ENCODE measurements at regions not wholly inside any gene's neighbourhood (a gene's known extent, or its start where the extent isn't known, plus 50 kb on each side); places are given as distances from the start of the nearest gene placed in this dataset.

DNA sequence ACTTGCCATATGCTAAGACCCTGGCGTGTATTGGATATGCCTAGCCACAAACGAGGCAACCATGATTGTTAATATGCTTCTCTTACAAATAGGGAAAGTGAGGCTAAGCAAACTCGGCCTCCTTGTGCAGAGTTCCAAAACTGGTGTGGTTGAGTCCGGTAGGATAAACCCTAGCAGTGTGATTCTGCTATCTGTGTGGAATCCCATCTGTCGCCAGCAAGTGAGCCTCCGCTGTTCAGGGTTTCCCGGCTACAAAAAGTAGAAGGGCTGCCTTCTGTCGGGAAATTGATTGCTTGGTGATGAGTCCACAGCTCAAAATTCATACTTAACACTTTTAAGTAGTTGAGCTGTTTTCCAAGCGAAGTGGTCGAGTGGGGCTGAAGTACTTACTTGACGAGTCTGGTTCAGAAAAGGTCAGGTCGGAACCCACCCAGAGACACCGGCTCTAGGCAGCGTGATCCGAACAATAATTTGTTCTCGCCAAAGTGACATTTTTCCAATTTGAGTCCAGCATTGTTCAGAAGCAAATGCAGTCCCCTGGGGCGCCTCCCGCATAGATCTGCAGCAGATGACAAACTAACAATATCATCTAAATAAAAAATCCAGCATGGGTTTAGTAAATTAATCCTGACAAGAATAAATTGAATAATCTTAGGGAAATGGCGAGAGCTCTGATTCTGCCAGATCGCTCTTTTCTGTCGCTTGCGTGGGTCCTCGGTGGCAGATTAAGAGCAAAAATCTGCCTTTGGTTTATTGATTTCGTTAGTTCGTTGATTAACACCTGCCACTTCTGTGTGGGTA, 686.7 kb upstream of the RBFOX1 start:
- no peaks in the 10 kb centered on the region for H3K79me1 ChIP-seq (ENCODE audit: low read depth in 1 of 2, low read length in 2 of 2)
- no TSS peak for BruUV-seq (replicated peaks)
- H3K23ac ChIP-seq (ENCODE audit: low read depth, low read length), result no peak overlapping the region
- no peak overlapping the region for H2AFZ ChIP-seq (replicated peaks; ENCODE audit: low read length, poor library complexity)
- H4K20me1 ChIP-seq (ENCODE audit: insufficient read depth, low read length), result no peaks in the 10 kb centered on the region
- DNase-seq (no peak), ATAC-seq (ENCODE audit: low read depth) (no peak)
- no peak overlapping the region for H4K5ac ChIP-seq (ENCODE audit: low read depth, low read length)
- no peaks in the 10 kb centered on the region; the same call in none of the 2 replicates for H3K9me3 ChIP-seq (ENCODE audit: control insufficient read depth, insufficient read depth, low read length)
- no peak overlapping the region for H4K8ac ChIP-seq (ENCODE audit: low read depth in 2 of 2, low read length in 2 of 2)
- H3K18ac ChIP-seq (ENCODE audit: low read depth, low read length), result no peak overlapping the region
- no peak overlapping the region for H2BK5ac ChIP-seq (ENCODE audit: low read depth, low read length, poor library complexity, severe bottlenecking)
- H3K4me3 ChIP-seq (ENCODE audit: insufficient read depth, low read depth, low read length), result no peak overlapping the region
- H3K14ac ChIP-seq (replicated peaks; ENCODE audit: low read depth, low read length), result no peak overlapping the region
- 30% methylated on average over 6 of the region's 25 CpGs; no CpG with 5 or more reads in 1 of the 2 experiments for WGBS, 2 experiments (ENCODE audit: extremely low coverage in 2 of 2, insufficient read length in 1 of 2)
- TF ChIP-seq, protein P1, sequence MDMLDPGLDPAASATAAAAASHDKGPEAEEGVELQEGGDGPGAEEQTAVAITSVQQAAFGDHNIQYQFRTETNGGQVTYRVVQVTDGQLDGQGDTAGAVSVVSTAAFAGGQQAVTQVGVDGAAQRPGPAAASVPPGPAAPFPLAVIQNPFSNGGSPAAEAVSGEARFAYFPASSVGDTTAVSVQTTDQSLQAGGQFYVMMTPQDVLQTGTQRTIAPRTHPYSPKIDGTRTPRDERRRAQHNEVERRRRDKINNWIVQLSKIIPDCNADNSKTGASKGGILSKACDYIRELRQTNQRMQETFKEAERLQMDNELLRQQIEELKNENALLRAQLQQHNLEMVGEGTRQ (IDR thresholded peaks at IDR 0.05; ENCODE audit: low read depth, low read length), result no peak
- TF ChIP-seq CEBPB (IDR thresholded peaks at IDR 0.05; ENCODE audit: low read depth, low read length) (no peak), CHD1 (IDR thresholded peaks at IDR 0.05; ENCODE audit: low read depth, low read length) (no peak), MXI1 (IDR thresholded peaks at IDR 0.05; ENCODE audit: borderline replicate concordance, low read depth, low read length) (no peak), MAZ (IDR thresholded peaks at IDR 0.05; ENCODE audit: borderline replicate concordance, low read depth, low read length) (no peak), SMC3 (IDR thresholded peaks at IDR 0.05; ENCODE audit: low read depth, low read length) (no peak), FOS (IDR thresholded peaks at IDR 0.05; ENCODE audit: low read depth, low read length) (no peak), MAFK (IDR thresholded peaks at IDR 0.05; ENCODE audit: low read depth, low read length) (no peak), BHLHE40 (IDR thresholded peaks at IDR 0.05; ENCODE audit: low read depth, low read length) (no peak), NFE2L2 (IDR thresholded peaks at IDR 0.05; ENCODE audit: low read depth, low read length) (no peak), RAD21 (IDR thresholded peaks at IDR 0.05; ENCODE audit: low read length) (no peak), CTCF (conservative IDR thresholded peaks at IDR 0.05; ENCODE audit: low read depth, low read length) (no peak), RFX5 (IDR thresholded peaks at IDR 0.05; ENCODE audit: low read depth, low read length) (no peak)
- H2BK15ac ChIP-seq (ENCODE audit: low read depth, low read length), result no peak overlapping the region
- H2AK9ac ChIP-seq (replicated peaks; ENCODE audit: low read depth, low read length, poor library complexity), result no peak overlapping the region
- no peak overlapping the region for H3K4ac ChIP-seq (ENCODE audit: low read depth, low read length)
- H4K91ac ChIP-seq (ENCODE audit: insufficient read depth, low read depth, low read length), result no peak overlapping the region
- intact Hi-C loops (cut with micrococcal nuclease) (loop anchor here (10.0 kb wide), 1 partner anchor 1551 kb away; the partner anchor contains the start of gene EEF2KMT), dilution Hi-C loops (cut with HindIII; ENCODE audit: low sequenced_read_pairs, unreplicated experiment) (no loop called here), in situ Hi-C loops (cut with MboI; ENCODE audit: low sequenced_read_pairs) (loop anchor here (10.0 kb wide), 1 partner anchor 1411 kb away; no protein-coding TSS in a partner anchor)
- H3K56ac ChIP-seq (ENCODE audit: extremely low read depth, insufficient read depth, low read length), result no peak overlapping the region
- no peak overlapping the region for H2BK20ac ChIP-seq (ENCODE audit: low read depth, low read length)
- H2AK5ac ChIP-seq (ENCODE audit: low read depth, low read length), result no peak overlapping the region
- ChIA-PET POLR2A (ENCODE audit: unreplicated experiment) (no interaction called here), CTCF (no interaction called here)
- no peaks in the 10 kb centered on the region for H3K4me1 ChIP-seq (ENCODE audit: control insufficient read depth, insufficient read depth, low read length)
- H3K4me2 ChIP-seq (ENCODE audit: low read depth, low read length), result no peak overlapping the region
- no peaks in the 10 kb centered on the region for H3K27me3 ChIP-seq (ENCODE audit: control insufficient read depth, insufficient read depth, low read length)
- no peaks in the 10 kb centered on the region for H3K9me1 ChIP-seq (ENCODE audit: insufficient read depth, low read length)
- no peak overlapping the region for H3K27ac ChIP-seq (ENCODE audit: insufficient read depth, low read length)
- H3K36me3 ChIP-seq (ENCODE audit: control insufficient read depth, insufficient read depth, low read length), result no peaks in the 10 kb centered on the region
- H2BK120ac ChIP-seq (ENCODE audit: low read depth, low read length), result no peak overlapping the region
- no peak overlapping the region for H3K9ac ChIP-seq (ENCODE audit: low read depth, low read length)
